Skeletal muscle cell (primary cell): ENCODE measurements at regions not wholly inside any gene's neighbourhood (a gene's known extent, or its start where the extent isn't known, plus 50 kb on each side); places are given as distances from the start of the nearest gene placed in this dataset.

ENCODE experiments used
- DNase-seq: peaks from one replicate; pipeline ENCODE4 v3.0.0-alpha.2; 2010; ENCODE audit warnings: low read depth
- H3K4me3 ChIP-seq: 2 replicates; pipeline ENCODE4 v1.5.1; 2011; ENCODE audit warnings: low read depth, mild to moderate bottlenecking, control low read depth, low read length, moderate library complexity

- H3K4me3 ChIP-seq, result no peak overlapping the region
- peak; percentile 69 for DNase-seq
These were observed 151.7 kb upstream of the KLF7 start for GRCh38 chr2:207317378-207317984.

- no peak overlapping the region for H3K4me3 ChIP-seq
- no peak for DNase-seq
These were observed 152.5 kb upstream of the KLF7 start for GRCh38 chr2:207318181-207318628.

GRCh38 chr2:207319316-207319715, 153.6 kb upstream of the KLF7 start:
- no peak overlapping the region for H3K4me3 ChIP-seq
- DNase-seq, result no peak

- no peak for DNase-seq
- H3K4me3 ChIP-seq, result no peak overlapping the region
These were observed 154.8 kb upstream of the KLF7 start for GRCh38 chr2:207320381-207321159.

- no peak for DNase-seq
- H3K4me3 ChIP-seq, result no peak overlapping the region
These were observed 155.8 kb upstream of the KLF7 start for GRCh38 chr2:207321514-207321913.

- DNase-seq, result no peak
- no peak overlapping the region for H3K4me3 ChIP-seq
These were observed 158.3 kb upstream of the KLF7 start for GRCh38 chr2:207324001-207324400.

GRCh38 chr2:207327513-207327912, 161.8 kb upstream of the KLF7 start:
- no peak for DNase-seq
- H3K4me3 ChIP-seq, result no peak overlapping the region

- DNase-seq, result no peak
- no peak overlapping the region for H3K4me3 ChIP-seq
These were observed 163.2 kb upstream of the KLF7 start for GRCh38 chr2:207328944-207329386.

- peak; percentile 98 for DNase-seq
These were observed 165.2 kb upstream of the KLF7 start for GRCh38 chr2:207330912-207331311.

GRCh38 chr2:207331674-207332073, 165.9 kb upstream of the KLF7 start:
- DNase-seq, result no peak

More at GRCh38 chr2:207330912-207331311, 165.2 kb upstream of the KLF7 start:
- no peak overlapping the region for H3K4me3 ChIP-seq

GRCh38 chr2:207332480-207333212, 166.9 kb upstream of the KLF7 start:
- no peak for DNase-seq
- H3K4me3 ChIP-seq, result no peak overlapping the region

More at GRCh38 chr2:207331674-207332073, 165.9 kb upstream of the KLF7 start:
- no peak overlapping the region for H3K4me3 ChIP-seq

GRCh38 chr2:207333599-207334300, 168.0 kb upstream of the KLF7 start:
- H3K4me3 ChIP-seq, result peak overlapping the region; percentile 28
- no peak for DNase-seq

GRCh38 chr2:207334301-207334623, 168.5 kb upstream of the KLF7 start:
- H3K4me3 ChIP-seq, result peak overlapping the region; percentile 28
- no peak for DNase-seq

GRCh38 chr2:207334624-207335371, 169.1 kb upstream of the KLF7 start:
- peak overlapping the region; percentile 28 for H3K4me3 ChIP-seq

GRCh38 chr2:207337234-207338219, 171.8 kb upstream of the KLF7 start:
- DNase-seq, result no peak
- H3K4me3 ChIP-seq, result no peak overlapping the region

More at GRCh38 chr2:207334624-207335371, 169.1 kb upstream of the KLF7 start:
- peak; percentile 97 for DNase-seq

GRCh38 chr2:207338220-207338607, 172.5 kb upstream of the KLF7 start:
- H3K4me3 ChIP-seq, result no peak overlapping the region
- DNase-seq, result no peak

GRCh38 chr2:207338610-207339009, 172.9 kb upstream of the KLF7 start:
- DNase-seq, result no peak
- no peak overlapping the region for H3K4me3 ChIP-seq
